ENCODE measurements at regions not wholly inside any gene's neighbourhood (a gene's known extent, or its start where the extent isn't known, plus 50 kb on each side); places are given as distances from the start of the nearest gene placed in this dataset.
"Not testable (repeated sequence)": the region's sequence is repeated elsewhere in the genome, so short reads cannot be mapped to it uniquely, and the experiment has no call there.

GRCh38 chr11:42913731-42914130 is 398.1 kb upstream of the API5 start:
- DNase-seq = no peak

- no peak for DNase-seq
Measured at GRCh38 chr11:42923651-42924050, 388.1 kb upstream of the API5 start.

GRCh38 chr11:42925916-42926315 is 385.9 kb upstream of the API5 start:
- no peak for DNase-seq

GRCh38 chr11:42947405-42947804 is 364.4 kb upstream of the API5 start:
- no peak for DNase-seq

GRCh38 chr11:42949738-42950376 is 361.9 kb upstream of the API5 start:
- not testable (repeated sequence) for DNase-seq

GRCh38 chr11:42951266-42951665 is 360.5 kb upstream of the API5 start:
- DNase-seq = no peak

- DNase-seq = no peak
Measured at GRCh38 chr11:42957831-42958230, 354.0 kb upstream of the API5 start.

GRCh38 chr11:42958635-42959034 is 353.2 kb upstream of the API5 start:
- DNase-seq = no peak

- DNase-seq = no peak
Measured at GRCh38 chr11:42960521-42961088, 351.2 kb upstream of the API5 start.

- no peak for DNase-seq
Measured at GRCh38 chr11:42967653-42968052, 344.1 kb upstream of the API5 start.

- DNase-seq = peak; percentile 97
Measured at GRCh38 chr11:42972741-42973140, 339.1 kb upstream of the API5 start.

GRCh38 chr11:42974510-42975179 is 337.2 kb upstream of the API5 start:
- peak; percentile 89 for DNase-seq

GRCh38 chr11:42975180-42975529 is 336.6 kb upstream of the API5 start:
- no peak for DNase-seq

- peak; percentile 45 for DNase-seq
Measured at GRCh38 chr11:42976636-42977217, 335.1 kb upstream of the API5 start.

GRCh38 chr11:42992594-42992993 is 319.2 kb upstream of the API5 start:
- DNase-seq = no peak

- DNase-seq = peak; percentile 100
Measured at GRCh38 chr11:42996421-42997307, 315.1 kb upstream of the API5 start.

- DNase-seq = not testable (repeated sequence)
Measured at GRCh38 chr11:43004879-43005278, 306.9 kb upstream of the API5 start.

- no peak for DNase-seq
Measured at GRCh38 chr11:43010042-43010441, 301.8 kb upstream of the API5 start.

GRCh38 chr11:43012606-43013005 is 299.2 kb upstream of the API5 start:
- DNase-seq = no peak

GRCh38 chr11:43021466-43021865 is 290.3 kb upstream of the API5 start:
- no peak for DNase-seq

- DNase-seq = no peak
Measured at GRCh38 chr11:43034341-43034740, 277.5 kb upstream of the API5 start.

- DNase-seq = no peak
Measured at GRCh38 chr11:43035086-43035485, 276.7 kb upstream of the API5 start.
